Panc1 (cell line): ENCODE measurements at regions not wholly inside any gene's neighbourhood (a gene's known extent, or its start where the extent isn't known, plus 50 kb on each side); places are given as distances from the start of the nearest gene placed in this dataset.

Experiments used
- ATAC-seq: fragments of 200-7000 bp; cut with Tn5 transposase; 2 replicates; pipeline ENCODE4 v1.9.1; 2020; ENCODE audit warnings: mild to moderate bottlenecking, moderate library complexity
- BruUV-seq: library from RNA; stranded (reverse); fragments of 400-500 nt; replicated peaks from 2 replicates; lab custom pipeline; 2021; lab: Mats Ljungman, UMichigan
- CTCF ChIA-PET: fragments of 300-600 bp; sonication (Branson Sonifier 250); formaldehyde crosslinking; loops from one replicate; lab custom pipeline; 2022; ENCODE audit warnings: antibody characterized with exemption; lab: Charles Lee
- POLR2A ChIA-PET: fragments of 300-600 bp; sonication (Branson Sonifier 250); formaldehyde crosslinking; loops from one replicate; lab custom pipeline; 2022; ENCODE audit warnings: antibody characterized with exemption; lab: Charles Lee
- DNase-seq: peaks from one replicate; pipeline ENCODE4 v3.0.0-alpha.2; 2010; ENCODE audit warnings: low read depth, low spot score
- H3K27ac ChIP-seq: 2 replicates; pipeline ENCODE4 v1.5.1; 2011; ENCODE audit warnings: mild to moderate bottlenecking, low read length, inconsistent platforms
- H3K27me3 ChIP-seq: fragments of 200-500 bp; sonication (Bioruptor generic); 2 replicates; pipeline ENCODE4 v1.6.0; 2014; ENCODE audit warnings: low read length, inconsistent platforms; ENCODE audit not compliant: control insufficient read depth, insufficient read depth
- H3K36me3 ChIP-seq: fragments of 200-500 bp; sonication (Bioruptor generic); 2 replicates; pipeline ENCODE4 v1.5.1; 2014; ENCODE audit warnings: inconsistent platforms, mild to moderate bottlenecking, low read length, moderate library complexity; ENCODE audit not compliant: control insufficient read depth, insufficient read depth
- H3K4me1 ChIP-seq: 2 replicates; pipeline ENCODE4 v1.5.1; 2011; ENCODE audit warnings: inconsistent platforms, mild to moderate bottlenecking, low read length, moderate library complexity; ENCODE audit not compliant: control insufficient read depth, insufficient read depth
- H3K4me3 ChIP-seq, 2 experiments: 2 replicates each; pipeline ENCODE4 v1.5.1; 2011 to 2012; ENCODE audit warnings: low read depth in 2 of 2, low read length in 2 of 2, mild to moderate bottlenecking in 2 of 2, inconsistent platforms in 1 of 2, moderate library complexity in 1 of 2
- H3K9me3 ChIP-seq: fragments of 200-500 bp; sonication (Bioruptor generic); 2 replicates; pipeline ENCODE4 v1.5.1; 2014; ENCODE audit warnings: low read depth, mild to moderate bottlenecking, inconsistent platforms, low read length, moderate library complexity; ENCODE audit not compliant: control insufficient read depth, insufficient read depth
- POLR2AphosphoS5 ChIP-seq: IDR thresholded peaks from 2 replicates; pipeline ENCODE4 v1.6.1; 2012; ENCODE audit warnings: mild to moderate bottlenecking, low read depth, low read length, moderate library complexity
- SIN3A ChIP-seq: IDR thresholded peaks from 2 replicates; pipeline ENCODE4 v1.6.1; 2012; ENCODE audit warnings: low read depth, mild to moderate bottlenecking, low read length, moderate library complexity, borderline replicate concordance; ENCODE audit not compliant: insufficient read depth
- TCF7L2 ChIP-seq: IDR thresholded peaks from 2 replicates; pipeline ENCODE4 v1.6.1; 2011; ENCODE audit warnings: mild to moderate bottlenecking, low read depth, low read length, inconsistent platforms
- in situ Hi-C: cut with HindIII; loops from 2 replicates; pipeline ENCODE4 v1.10.0; 2016; ENCODE audit warnings: low sequenced_read_pairs, low pct_unique_long_range_greater_than_20kb
- intact Hi-C: fragments of 100-400 bp; cut with micrococcal nuclease; formaldehyde crosslinking; loops from one replicate; pipeline ENCODE4 v1.10.0; 2022; ENCODE audit not compliant: unreplicated experiment
- TF ChIP-seq, protein P1 (sequence below), 2 experiments: IDR thresholded peaks; 2 replicates each; pipeline ENCODE4 v1.6.1; 2011 to 2012; ENCODE audit warnings: low read depth in 2 of 2, control low read depth in 1 of 2, low read length in 1 of 2, mild to moderate bottlenecking in 1 of 2, moderate library complexity in 1 of 2; ENCODE audit not compliant: insufficient read depth in 1 of 2
- TF ChIP-seq, protein P2 (sequence below): fragments of 450-650 bp; IDR thresholded peaks from 2 replicates; pipeline ENCODE4 v1.5.1; 2017; ENCODE audit warnings: mild to moderate bottlenecking

DNA sequence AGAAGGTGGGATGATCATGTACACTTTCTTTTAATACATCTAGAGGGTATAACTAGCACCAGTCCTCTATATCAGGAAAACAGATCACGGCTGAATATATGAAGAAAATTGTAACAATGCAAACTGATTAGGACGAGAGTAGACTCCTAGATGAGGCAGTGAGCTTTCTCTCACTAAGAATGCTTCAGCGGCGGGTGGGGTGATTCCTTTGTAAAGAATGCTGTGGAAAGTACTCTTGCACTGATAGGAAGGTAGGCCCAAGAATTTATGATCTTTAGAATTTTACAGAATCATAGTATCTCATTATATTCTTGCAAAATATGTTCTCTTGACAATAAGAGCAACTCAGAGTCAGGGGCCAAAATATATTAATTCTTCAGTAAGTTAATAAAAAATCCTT is 133.0 kb downstream of the LMNTD1 start:
- DNase-seq (no peak), ATAC-seq (no peak)
- intact Hi-C loops, result no loop called here
- Histone ChIP-seq H3K9me3 (no peaks in the 10 kb centered on the region), H3K27me3 (no peaks in the 10 kb centered on the region; the same call in 1 of the 2 replicates), H3K4me3 (no peak overlapping the region), H3K27ac (no peak overlapping the region), H3K36me3 (no peaks in the 10 kb centered on the region), H3K4me1 (no peaks in the 10 kb centered on the region)
- CTCF ChIA-PET, result no interaction called here
- POLR2A ChIA-PET, result no interaction called here
- in situ Hi-C loops, result no loop called here
- no TSS peak for BruUV-seq
- TF ChIP-seq TCF7L2 (no peak), POLR2AphosphoS5 (no peak), SIN3A (no peak)
- TF ChIP-seq, protein P1, sequence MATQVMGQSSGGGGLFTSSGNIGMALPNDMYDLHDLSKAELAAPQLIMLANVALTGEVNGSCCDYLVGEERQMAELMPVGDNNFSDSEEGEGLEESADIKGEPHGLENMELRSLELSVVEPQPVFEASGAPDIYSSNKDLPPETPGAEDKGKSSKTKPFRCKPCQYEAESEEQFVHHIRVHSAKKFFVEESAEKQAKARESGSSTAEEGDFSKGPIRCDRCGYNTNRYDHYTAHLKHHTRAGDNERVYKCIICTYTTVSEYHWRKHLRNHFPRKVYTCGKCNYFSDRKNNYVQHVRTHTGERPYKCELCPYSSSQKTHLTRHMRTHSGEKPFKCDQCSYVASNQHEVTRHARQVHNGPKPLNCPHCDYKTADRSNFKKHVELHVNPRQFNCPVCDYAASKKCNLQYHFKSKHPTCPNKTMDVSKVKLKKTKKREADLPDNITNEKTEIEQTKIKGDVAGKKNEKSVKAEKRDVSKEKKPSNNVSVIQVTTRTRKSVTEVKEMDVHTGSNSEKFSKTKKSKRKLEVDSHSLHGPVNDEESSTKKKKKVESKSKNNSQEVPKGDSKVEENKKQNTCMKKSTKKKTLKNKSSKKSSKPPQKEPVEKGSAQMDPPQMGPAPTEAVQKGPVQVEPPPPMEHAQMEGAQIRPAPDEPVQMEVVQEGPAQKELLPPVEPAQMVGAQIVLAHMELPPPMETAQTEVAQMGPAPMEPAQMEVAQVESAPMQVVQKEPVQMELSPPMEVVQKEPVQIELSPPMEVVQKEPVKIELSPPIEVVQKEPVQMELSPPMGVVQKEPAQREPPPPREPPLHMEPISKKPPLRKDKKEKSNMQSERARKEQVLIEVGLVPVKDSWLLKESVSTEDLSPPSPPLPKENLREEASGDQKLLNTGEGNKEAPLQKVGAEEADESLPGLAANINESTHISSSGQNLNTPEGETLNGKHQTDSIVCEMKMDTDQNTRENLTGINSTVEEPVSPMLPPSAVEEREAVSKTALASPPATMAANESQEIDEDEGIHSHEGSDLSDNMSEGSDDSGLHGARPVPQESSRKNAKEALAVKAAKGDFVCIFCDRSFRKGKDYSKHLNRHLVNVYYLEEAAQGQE (IDR thresholded peaks at IDR 0.05; ENCODE audit: insufficient read depth in 1 of 2, low read depth in 2 of 2, low read length in 1 of 2), result no peak
- TF ChIP-seq, protein P2, sequence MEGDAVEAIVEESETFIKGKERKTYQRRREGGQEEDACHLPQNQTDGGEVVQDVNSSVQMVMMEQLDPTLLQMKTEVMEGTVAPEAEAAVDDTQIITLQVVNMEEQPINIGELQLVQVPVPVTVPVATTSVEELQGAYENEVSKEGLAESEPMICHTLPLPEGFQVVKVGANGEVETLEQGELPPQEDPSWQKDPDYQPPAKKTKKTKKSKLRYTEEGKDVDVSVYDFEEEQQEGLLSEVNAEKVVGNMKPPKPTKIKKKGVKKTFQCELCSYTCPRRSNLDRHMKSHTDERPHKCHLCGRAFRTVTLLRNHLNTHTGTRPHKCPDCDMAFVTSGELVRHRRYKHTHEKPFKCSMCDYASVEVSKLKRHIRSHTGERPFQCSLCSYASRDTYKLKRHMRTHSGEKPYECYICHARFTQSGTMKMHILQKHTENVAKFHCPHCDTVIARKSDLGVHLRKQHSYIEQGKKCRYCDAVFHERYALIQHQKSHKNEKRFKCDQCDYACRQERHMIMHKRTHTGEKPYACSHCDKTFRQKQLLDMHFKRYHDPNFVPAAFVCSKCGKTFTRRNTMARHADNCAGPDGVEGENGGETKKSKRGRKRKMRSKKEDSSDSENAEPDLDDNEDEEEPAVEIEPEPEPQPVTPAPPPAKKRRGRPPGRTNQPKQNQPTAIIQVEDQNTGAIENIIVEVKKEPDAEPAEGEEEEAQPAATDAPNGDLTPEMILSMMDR, result no peak

DNA sequence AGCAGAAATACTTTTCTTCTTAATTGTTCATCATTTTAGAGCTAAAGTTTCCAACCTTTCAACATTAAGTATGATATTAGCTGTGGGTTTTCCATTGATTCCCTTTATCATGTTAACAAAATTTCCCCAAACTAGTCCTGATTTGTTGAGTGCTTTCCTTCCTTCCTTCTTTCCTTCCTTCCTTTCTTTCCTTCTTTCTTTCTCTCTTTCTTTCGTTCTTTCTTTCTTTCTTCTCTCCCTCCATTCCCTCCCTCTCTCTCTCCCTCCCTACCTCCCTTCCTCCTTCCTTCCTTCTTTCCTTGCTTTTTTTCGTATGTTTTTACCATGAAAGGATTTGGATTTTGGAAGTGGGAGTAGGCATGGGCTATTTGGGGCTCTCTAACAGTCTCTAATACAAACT is 133.5 kb downstream of the LMNTD1 start:
- Histone ChIP-seq H3K36me3 (no peaks in the 10 kb centered on the region), H3K4me3 (no peak overlapping the region), H3K27ac (no peak overlapping the region), H3K4me1 (no peaks in the 10 kb centered on the region), H3K9me3 (no peaks in the 10 kb centered on the region), H3K27me3 (no peaks in the 10 kb centered on the region; the same call in 1 of the 2 replicates)
- DNase-seq, result no peak
- intact Hi-C loops, result no loop called here
- no peak for ATAC-seq
- no TSS peak for BruUV-seq
- in situ Hi-C loops, result no loop called here
- CTCF ChIA-PET, result no interaction called here
- POLR2A ChIA-PET, result no interaction called here
- TF ChIP-seq POLR2AphosphoS5 (no peak), TCF7L2 (no peak), SIN3A (no peak)
- TF ChIP-seq, protein P2, result no peak
- TF ChIP-seq, protein P1 (IDR thresholded peaks at IDR 0.05; ENCODE audit: insufficient read depth in 1 of 2, low read depth in 2 of 2, low read length in 1 of 2), result no peak
